ENCODE measurements at regions not wholly inside any gene's neighbourhood (a gene's known extent, or its start where the extent isn't known, plus 50 kb on each side); places are given as distances from the start of the nearest gene placed in this dataset.

DNA sequence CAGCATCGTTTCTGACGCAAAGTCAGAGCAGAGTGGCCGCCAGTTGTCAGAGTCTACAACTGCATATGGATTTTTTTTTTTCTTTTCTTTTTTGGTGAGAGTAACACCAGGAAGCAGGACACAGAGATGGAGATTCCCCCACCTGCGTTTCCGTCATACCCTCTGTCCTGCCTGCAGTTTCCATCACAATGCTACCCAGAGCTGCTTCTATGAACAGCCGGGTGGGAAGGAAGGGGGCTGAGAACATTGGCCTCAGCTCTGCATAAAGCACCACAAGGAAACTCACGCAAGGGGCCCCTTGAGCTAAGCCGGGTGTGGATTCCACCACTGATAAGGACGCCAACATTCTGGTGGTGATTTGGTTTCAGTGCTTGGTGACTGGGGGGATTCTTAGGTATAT is 183.5 kb upstream of the AFDN start:
- DNase-seq (ENCODE audit: low read depth), result no peak

DNA sequence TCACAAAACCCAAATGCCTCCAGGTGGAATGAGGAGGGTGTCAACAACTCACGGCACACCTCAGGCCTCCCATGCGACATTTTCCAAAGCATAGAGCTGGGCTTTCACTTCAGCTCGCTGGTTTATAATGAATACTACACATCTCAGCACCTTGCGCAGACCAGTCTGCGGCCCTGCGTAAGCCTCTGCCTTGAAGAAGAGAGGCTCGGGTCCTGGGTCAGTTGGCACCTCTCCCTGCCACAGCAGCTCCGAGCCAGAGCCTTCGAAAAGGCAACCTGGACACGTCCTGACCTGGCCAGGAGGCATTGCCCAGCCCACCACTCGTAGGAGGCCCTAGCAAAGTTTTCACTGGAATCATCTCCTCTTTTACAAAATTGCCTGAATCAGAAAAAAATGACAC is 183.0 kb upstream of the AFDN start:
- no peak for DNase-seq (ENCODE audit: low read depth)

DNA sequence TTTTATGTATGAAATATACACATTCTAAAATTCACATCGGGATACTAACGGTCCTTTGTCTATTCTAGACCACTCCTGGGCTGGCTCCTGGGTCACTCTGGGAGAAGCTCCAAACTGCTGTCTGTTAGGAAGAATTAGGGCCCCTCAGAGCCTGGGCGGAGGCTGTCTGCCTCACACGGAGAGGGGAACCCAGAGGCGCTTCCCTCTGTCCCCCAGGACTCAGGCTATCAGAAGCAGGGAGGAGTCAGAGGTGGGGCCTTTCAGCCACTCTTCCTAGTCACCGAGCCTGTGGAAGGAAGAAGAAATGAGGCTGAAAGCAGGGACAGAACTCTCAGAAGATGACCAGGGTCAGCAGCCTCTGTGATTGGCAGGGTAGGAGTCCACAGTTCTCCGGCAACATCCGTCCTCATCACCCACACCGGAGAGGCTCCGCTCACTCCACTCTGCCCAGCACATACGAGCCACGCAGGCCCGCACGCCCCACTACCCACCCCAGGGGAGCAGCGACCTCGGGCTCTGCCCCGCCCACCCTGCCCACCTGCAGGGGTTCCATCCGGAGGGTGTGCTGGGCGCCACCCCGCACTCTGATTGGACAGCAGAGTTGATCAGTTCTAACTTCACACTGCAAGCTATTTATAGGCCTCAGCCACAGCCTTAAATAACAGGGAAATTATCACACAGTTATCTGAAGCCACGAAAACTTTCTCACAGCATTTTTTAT is 182.1 kb upstream of the AFDN start:
- no peak for DNase-seq (ENCODE audit: low read depth)

DNA sequence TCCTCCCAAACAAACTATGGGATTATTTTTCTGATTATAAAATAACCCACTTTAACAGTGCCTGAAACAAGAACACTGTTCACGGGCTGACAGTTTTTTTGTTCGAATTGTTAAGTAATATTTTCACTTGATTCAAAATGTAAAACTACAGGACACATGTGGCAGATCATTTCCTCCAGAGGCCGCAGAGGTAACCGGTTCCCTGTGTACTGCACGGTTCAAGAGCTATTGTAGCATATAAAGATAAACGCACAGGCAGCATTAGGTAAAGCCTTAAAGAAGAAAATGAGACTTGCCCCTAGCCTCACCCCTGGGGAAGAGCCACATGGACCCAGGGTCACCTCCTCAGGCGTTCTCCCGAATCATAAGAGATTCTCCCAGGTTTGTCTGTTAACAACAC is 181.3 kb upstream of the AFDN start:
- DNase-seq (ENCODE audit: low read depth), result no peak

DNA sequence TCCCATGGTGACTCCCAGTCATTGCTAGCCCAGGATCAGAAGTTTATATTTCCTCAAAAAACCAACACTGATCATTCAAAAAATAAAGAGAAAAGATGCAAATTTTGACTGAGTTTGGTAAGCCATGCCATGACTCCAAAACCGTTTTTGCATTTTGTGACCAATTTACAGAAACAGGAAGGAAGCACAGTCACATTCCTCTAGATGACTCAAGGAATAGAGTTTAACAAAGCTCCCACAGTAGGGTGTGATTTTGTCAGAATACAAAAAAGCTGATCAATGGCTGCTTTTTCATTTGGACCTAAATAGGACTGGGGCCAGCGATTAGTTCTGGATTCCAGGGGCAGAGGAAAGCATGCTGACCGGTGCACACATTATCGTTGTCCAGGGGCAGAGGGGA is 179.4 kb upstream of the AFDN start:
- DNase-seq (ENCODE audit: low read depth), result no peak

DNA sequence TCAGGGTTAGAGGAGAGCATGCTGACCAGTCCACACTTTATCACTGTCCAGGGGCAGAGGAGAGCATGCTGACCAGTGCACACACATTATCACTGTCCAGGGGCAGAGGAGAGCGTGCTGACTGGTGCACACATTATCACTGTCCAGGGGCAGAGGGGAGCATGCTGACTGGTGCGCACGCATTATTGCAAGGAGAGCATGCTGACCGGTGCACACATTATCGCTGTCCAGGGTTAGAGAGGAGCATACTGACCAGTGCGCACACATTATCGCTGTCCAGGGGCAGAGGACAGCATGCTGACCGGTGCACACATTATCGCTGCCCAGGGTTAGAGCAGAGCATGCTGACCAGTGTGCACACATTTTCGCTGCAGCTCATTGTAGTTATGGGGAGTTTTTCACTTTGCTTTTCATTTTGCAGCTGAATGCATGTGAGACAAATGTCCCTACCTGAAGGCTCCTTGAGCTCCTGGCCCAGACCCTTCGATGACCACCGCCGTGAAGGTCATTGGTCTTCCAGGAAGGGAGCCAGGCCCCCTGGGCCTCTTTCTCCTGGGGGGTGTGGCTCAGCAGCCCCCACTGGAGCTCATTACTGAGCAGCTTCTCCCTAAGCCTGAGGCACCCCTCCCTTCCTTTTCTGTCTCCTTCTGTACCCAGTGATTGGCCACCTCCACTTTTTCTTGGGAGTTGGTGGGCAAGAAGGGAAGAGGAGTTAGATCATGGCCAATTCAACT is 178.8 kb upstream of the AFDN start:
- DNase-seq (ENCODE audit: low read depth), result no peak

DNA sequence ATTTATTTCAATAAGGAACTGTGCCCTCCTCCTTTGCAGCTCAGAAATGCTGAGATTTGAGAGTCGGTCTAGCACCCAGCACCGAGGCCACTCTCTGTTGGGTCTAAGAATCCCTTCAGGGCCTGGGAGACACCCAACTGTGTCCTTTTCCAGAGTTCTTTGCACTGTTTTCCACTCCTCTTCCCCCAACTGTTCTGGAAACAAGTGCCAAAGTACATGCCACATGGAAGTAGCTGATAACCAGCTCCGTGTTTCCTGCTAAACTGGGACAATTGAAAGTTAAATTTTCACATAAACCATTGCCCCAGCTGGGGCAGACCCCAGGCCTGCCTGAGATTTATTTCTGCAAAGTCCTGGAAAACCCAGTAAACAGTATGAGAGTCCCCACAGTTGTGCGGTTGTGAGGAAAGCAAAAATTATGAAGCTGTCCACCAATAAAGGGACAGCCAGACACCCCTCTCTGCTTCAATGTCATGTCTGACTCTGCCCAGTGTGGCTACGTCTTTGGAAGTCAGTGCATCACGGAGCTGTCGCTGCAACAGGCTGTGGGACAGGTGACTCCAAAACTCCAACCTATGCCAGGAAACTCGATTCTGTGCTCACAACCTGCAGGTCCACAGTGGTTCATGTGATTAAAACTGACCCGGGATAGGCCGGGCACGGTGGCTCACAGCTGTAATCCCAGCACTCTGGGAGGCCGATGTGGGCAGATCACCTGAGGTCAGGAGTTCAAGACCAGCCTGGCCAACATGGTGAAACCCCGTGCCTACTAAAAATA is 178.0 kb upstream of the AFDN start:
- no peak for DNase-seq (ENCODE audit: low read depth)

DNA sequence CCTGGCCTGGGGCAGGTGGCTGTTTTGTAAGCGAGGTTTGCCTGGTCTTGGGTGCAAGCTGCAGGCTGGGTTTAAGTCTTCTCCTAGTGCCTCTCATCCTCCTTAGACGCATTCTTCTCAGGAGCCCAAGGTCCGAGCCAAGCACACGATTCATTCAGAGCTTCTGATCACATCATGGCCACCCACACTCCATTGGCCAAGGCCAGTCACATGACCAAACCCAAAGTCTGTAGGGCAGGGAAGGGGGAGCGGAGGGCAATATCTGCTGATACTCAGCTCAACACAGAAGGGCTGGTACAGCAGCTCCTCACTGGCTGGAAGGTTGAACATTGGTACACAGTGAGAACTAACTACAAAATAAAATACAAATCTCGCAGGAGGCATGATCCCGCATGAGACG is 177.2 kb upstream of the AFDN start:
- no peak for DNase-seq (ENCODE audit: low read depth)

DNA sequence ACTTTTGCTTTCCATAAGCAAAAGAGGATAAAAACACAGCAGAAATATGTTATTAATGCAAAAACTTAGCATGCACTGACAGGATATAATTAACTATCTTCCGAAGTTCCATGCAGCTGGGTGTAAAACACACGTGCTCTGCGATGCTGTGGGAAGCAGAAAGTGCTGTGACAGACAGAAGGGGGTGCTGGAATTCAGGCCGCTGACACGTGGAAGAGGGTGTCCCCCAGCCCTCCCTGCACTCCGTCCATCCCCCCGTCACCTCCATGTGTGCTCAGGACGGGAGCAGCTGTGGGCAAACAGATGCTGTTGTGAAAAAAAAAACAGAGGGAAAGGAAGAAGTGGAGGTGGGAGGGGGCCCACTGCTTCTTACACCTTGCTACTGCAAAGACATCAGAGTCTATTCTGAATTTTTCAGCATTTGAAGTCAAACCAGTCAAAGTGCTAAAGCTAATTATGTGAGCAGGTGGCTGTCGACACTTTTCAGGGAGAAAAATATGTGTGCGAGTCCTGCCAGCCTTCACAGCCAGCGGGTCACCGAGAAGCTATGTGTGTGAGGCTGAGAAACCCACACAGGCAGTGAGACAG is 175.9 kb upstream of the AFDN start:
- no peak for DNase-seq (ENCODE audit: low read depth)

DNA sequence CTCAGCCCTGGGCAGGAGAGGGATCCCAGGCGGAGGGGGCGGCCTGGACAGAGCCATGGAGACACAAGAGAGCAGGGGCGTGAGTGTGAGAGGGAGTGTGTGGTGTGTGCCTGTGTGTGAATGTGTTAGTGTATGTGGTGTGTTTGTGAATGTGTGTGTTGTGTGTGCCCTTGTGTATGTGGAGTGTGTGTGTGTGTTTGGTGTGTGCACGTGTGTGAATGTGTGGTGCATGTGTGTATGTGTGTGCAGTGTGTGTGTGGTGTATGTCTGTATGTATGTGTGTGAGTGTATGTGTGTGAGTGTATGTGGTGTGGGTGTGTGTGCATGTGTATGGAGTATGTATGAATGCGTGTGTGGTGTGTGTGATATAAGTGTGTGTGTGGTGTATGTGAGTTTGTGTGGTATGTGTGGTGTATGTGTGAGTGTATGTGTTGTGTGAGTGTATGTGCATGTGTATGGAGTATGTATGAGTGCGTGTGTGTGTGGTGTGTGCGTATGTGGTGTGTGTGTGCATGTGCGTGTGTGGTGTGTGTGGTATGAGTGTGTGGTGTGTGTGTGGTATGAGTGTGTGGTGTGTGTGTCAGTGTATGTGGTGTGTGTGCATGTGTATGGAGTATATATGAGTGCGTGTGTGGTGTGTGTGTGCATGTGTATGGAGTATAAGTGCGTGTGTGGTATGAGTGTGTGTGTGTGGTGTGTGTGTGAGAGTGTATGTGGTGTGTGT is 175.2 kb upstream of the AFDN start:
- no peak for DNase-seq (ENCODE audit: low read depth)

DNA sequence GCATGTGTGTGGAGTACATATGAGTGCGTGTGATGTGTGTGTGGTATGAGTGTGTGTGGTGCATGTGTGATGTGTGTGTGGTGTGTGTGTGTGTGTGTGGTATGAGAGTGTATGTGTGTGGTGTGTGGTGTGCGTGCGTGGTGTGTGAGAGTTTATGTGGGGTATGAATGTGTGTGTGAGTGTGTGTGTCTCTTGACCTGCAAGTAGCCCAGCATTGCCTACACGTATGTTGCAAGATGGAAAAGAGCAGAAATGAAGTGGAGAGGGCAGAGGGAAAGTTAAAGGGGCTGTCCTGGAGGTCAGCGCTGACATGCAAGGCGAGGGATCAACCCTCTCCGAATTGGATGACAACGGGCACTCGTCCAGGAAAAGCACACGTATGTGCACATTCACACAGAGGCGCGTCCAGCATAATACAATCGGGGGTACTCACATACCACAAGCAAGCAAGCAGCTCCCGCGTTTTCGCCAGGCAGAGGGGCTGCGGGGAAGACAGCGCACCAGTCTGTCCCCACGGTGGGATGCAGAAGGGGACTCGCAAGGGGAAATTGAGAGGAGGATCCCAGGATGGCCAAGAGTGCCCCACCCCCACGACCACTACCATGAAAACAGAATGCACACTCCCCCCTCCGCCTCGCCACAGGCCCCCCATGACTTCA is 174.5 kb upstream of the AFDN start:
- DNase-seq (ENCODE audit: low read depth), result no peak

DNA sequence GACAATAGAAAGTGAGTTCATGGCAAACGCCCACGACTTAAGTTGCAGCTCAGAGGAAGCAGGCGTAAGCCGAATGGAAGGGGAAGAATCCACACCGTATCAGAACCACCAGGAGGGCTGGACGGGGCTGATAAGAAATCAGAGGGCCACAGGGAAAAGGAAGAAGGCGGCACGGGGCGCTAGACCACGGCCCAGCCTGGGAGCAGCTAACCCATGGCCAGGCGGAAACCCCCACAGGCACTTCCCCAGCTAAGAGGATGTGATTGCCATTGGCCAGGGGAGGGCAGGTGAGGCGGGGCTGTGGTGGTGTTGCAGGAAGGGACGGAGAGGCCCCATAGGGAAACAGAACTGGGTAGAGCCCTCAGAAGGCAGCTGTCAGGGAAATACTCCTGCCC is 174.0 kb upstream of the AFDN start:
- no peak for DNase-seq (ENCODE audit: low read depth)

DNA sequence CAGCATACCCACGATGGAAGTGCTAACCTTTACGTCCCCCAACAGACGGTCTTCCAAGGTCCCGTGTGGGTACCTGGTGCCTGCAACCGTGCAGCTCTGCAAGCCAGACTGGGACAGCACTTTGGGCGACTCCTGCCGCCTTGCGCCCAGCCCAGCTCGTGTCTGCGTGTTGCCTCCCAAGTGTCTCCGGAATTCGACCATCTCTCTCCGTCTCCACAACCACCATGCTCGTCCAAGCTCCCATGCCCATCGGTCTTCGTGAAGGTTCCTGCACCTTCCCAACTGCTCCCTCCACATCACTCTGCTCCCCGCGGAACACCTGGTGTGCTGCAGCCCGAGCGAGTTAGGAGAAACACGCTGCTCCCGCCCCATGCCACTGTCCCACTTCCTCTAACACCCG is 173.2 kb upstream of the AFDN start:
- no peak for DNase-seq (ENCODE audit: low read depth)

DNA sequence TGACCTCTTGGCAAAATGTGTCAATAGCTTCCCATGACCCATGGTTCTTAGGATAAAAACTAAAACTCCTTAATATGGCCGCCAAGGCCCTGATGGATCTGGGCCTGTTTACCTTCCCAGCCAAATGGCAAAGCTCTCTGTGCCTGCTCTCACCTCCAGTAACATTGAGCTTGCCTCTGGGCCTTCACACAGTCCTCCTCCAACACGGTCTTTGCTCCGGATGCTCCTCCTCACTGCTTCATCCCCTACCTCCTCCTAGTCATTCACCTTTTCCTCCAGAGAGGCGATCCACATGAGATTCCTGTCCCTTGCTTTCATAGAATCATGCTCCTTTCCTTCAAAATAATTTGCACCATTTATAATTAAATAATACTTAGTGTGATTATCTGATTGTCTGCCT is 172.3 kb upstream of the AFDN start:
- no peak for DNase-seq (ENCODE audit: low read depth)

DNA sequence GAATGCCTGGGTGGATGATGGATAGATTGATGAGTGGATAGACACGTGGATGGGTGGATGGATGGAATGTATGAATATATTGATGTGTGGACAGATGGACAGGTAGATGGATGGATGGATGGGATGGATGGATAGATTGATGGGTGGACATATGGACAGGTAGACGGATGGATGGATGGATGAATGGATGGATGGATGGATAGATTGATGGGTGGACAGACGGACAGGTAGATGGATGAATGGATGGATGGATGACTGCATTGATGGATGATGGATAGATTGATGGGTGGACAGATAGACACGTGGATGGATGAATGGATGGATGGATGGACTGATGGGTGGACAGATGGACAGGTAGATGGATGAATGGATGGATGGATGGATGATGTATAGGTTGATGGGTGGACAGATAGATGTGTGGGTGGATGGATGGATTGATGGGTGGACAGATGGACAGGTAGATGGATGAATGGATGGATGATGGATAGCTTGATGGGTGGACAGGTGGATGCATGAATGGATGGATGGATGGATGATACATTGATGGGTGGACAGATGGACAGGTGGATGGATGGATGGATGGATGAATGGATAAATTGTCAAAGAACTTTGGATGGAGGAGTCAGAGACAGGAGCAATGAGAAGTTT is 171.4 kb upstream of the AFDN start:
- no peak for DNase-seq (ENCODE audit: low read depth)

DNA sequence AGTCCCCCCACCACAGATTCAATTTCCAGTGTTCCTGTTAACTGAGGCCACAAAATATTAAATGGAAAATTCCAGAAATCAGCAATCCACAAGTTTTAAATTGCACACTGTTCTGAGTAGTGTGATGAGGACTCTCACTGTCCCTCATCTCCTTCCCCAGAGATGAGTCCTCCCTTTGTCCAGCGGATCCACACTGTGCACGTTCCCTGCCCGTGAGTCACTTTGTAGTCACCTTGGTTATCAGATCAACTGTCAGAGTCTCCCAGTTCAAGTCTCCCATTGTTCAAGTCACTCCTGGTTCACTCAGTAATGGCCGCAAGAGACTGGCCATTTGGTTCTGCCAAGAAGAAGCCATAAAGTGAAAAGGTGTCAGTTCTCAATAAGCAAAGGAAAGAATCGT is 168.6 kb upstream of the AFDN start:
- DNase-seq (ENCODE audit: low read depth), result no peak

DNA sequence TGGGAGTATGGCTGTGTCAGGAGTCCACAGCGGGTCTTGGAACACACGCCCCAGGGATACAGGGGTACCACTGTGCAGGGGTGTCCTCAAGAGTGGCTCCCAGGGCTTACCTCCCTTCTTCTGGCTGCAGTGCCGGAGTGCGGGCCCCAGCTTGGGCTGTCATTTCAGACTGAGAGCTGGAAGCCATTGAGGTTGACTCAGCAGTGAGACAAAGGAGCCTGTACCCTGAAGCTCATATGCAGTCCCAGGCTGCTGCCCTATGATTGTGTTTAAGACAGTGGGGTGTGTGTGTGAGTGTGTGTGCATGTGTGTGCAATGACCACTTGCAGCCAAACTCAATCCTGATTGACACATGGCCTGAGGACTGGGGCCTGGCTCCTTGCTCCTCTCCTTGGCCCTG is 167.7 kb upstream of the AFDN start:
- no peak for DNase-seq (ENCODE audit: low read depth)

DNA sequence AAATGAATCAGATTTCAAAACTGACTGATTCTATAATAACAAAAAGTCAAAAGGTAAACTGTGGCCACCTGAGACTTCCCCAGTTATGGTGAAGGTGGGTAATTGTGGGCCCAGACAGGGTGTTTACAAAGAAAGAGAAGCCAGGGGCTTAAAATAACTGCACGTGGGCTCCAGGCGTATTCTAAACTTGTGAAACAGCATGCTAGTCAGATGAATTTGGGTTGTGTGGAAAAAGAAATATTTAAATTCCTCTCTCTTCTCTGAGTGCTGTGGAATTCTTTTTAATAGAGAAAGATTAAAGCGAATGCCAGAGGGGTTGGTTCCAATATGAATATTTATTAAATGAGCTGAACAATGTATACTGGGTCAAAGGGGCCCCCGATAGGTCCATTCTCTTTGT is 166.3 kb upstream of the AFDN start:
- no peak for DNase-seq (ENCODE audit: low read depth)

DNA sequence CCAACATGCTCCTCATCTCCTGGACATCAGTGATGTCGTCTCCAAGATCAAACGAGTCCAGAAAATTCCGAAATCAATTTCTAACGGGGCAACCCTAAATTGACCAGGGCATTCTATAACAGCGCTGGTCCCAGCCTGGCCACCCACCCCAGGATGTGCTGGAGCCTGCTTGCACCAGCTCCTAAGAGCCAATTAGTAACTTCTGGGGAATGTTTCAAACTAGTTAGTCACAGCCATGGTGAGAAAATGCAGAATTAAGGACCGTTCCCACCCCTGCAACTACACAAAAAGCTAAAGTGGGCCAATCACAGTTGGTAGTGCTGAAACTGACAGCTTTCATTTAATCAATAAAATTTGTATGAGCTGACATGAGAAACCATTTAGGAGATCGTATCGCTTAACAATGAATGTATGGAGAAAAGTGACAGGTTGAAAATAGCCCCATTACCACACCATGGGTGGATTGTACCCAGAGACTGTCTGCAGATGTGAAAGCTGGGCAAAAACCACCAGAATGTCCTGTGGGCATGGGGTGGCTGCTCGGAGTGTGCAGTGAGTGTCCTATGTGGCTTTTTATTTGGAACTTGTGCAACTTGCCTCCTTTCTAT is 165.7 kb upstream of the AFDN start:
- no peak for DNase-seq (ENCODE audit: low read depth)

DNA sequence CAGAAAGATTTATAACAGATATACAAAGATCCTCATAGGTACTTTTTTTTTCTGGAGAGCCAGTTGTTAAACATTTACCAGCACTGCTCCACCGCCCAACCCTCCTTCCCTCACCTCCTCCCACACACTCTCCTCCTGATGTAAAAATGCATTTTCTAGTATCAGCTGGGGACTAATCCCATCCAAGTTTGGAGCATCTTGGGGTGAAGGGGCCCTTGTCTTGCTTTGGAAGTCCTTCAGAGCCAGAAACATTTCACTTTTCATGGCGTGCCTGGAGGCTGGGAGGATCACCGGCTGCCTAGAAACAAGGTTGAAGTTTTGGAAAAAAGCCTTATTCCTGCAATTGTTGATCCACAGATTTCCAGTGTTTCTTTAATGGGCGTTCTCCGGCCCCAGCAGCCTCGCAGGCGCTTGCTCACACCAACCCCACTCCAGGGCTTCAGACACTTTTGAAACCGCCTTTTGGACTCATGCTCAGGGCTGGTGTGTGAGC is 165.1 kb upstream of the AFDN start:
- DNase-seq (ENCODE audit: low read depth), result no peak
